OCI-LY1 (cell line): ENCODE measurements at regions not wholly inside any gene's neighbourhood (a gene's known extent, or its start where the extent isn't known, plus 50 kb on each side); places are given as distances from the start of the nearest gene placed in this dataset.

ENCODE experiments used
- H2AFZ ChIP-seq: fragments of 200-600 bp; sonication (generic), shearing (Covaris generic); 2 replicates; pipeline ENCODE4 v1.6.0; 2014; ENCODE audit warnings: antibody characterized with exemption, mild to moderate bottlenecking, low read length
- H3F3A ChIP-seq: fragments of 200-600 bp; sonication (generic), shearing (Covaris generic); 2 replicates; pipeline ENCODE4 v1.6.0; 2014; ENCODE audit warnings: mild to moderate bottlenecking, antibody characterized with exemption, low read length, moderate library complexity; ENCODE audit not compliant: insufficient read depth
- H3K27ac ChIP-seq: fragments of 200-600 bp; sonication (generic); 2 replicates; pipeline ENCODE4 v1.5.1; 2014; ENCODE audit warnings: low read length, mixed run types, mild to moderate bottlenecking, low read depth; ENCODE audit not compliant: poor library complexity, severe bottlenecking
- H3K27me3 ChIP-seq: fragments of 200-600 bp; sonication (generic); 2 replicates; pipeline ENCODE4 v1.6.0; 2014; ENCODE audit warnings: antibody characterized with exemption, mild to moderate bottlenecking, low read length, moderate library complexity; ENCODE audit not compliant: insufficient read depth
- H3K36me3 ChIP-seq: fragments of 200-600 bp; sonication (generic); 2 replicates; pipeline ENCODE4 v1.6.1; 2014; ENCODE audit warnings: mild to moderate bottlenecking, antibody characterized with exemption, low read length, moderate library complexity, mixed read lengths; ENCODE audit not compliant: insufficient read depth
- H3K4me1 ChIP-seq: fragments of 200-600 bp; sonication (generic); 2 replicates; pipeline ENCODE4 v1.5.1; 2014; ENCODE audit warnings: mild to moderate bottlenecking, low read length, moderate library complexity; ENCODE audit not compliant: insufficient read depth, severe bottlenecking
- H3K4me2 ChIP-seq: fragments of 200-600 bp; sonication (generic), shearing (Covaris generic); 2 replicates; pipeline ENCODE4 v1.6.1; 2014; ENCODE audit warnings: low read length
- H3K4me3 ChIP-seq: fragments of 200-600 bp; sonication (generic); 2 replicates; pipeline ENCODE4 v1.5.1; 2014; ENCODE audit warnings: low read length, low read depth, mild to moderate bottlenecking, mixed read lengths; ENCODE audit not compliant: poor library complexity, severe bottlenecking
- H3K79me2 ChIP-seq: fragments of 200-600 bp; shearing (Covaris generic); 2 replicates; pipeline ENCODE4 v1.6.1; 2016; ENCODE audit warnings: mixed run types, low read length, mixed read lengths; ENCODE audit not compliant: insufficient read depth
- H3K9ac ChIP-seq: fragments of 200-600 bp; sonication (generic), shearing (Covaris generic); 2 replicates; pipeline ENCODE4 v1.6.1; 2014; ENCODE audit warnings: mild to moderate bottlenecking, low read length, mixed read lengths
- H3K9me2 ChIP-seq: fragments of 200-600 bp; sonication (generic), shearing (Covaris generic); 2 replicates; pipeline ENCODE4 v1.6.1; 2014; ENCODE audit warnings: low read depth, mild to moderate bottlenecking, low read length, mixed read lengths
- H3K9me3 ChIP-seq: fragments of 200-600 bp; shearing (Covaris generic); 2 replicates; pipeline ENCODE4 v1.6.1; 2014; ENCODE audit warnings: low read length, mixed read lengths
- H4K20me1 ChIP-seq: fragments of 200-600 bp; sonication (generic), shearing (Covaris generic); 2 replicates; pipeline ENCODE4 v1.6.0; 2016; ENCODE audit warnings: mild to moderate bottlenecking, low read length; ENCODE audit not compliant: insufficient read depth
- EZH2 ChIP-seq: fragments of 200-600 bp; sonication (generic), shearing (Covaris generic); IDR thresholded peaks from 2 replicates; pipeline ENCODE4 v1.8.0; 2017; ENCODE audit warnings: borderline replicate concordance, mixed run types, mild to moderate bottlenecking, antibody characterized with exemption, low read length, moderate library complexity, mixed read lengths
- TF ChIP-seq, protein P1 (sequence below): fragments of 200-600 bp; sonication (generic), shearing (Covaris generic); IDR thresholded peaks from 2 replicates; pipeline ENCODE4 v1.5.1; 2017; ENCODE audit warnings: mild to moderate bottlenecking, antibody characterized with exemption, low read length, moderate library complexity, mixed read lengths

GRCh38 chr10:36118314-36118713 is 476.2 kb upstream of the FZD8 start:
- H3K27ac ChIP-seq: no peak overlapping the region
- no peak overlapping the region for H3K9ac ChIP-seq
- H3K4me3 ChIP-seq: no peak overlapping the region
- H2AFZ ChIP-seq: no peak overlapping the region
- no peaks in the 10 kb centered on the region for H3F3A ChIP-seq
- H3K79me2 ChIP-seq: no peaks in the 10 kb centered on the region
- H3K27me3 ChIP-seq: no peaks in the 10 kb centered on the region
- no peak overlapping the region for H3K4me2 ChIP-seq
- no peaks in the 10 kb centered on the region for H4K20me1 ChIP-seq
- H3K4me1 ChIP-seq: no peaks in the 10 kb centered on the region
- no peaks in the 10 kb centered on the region for H3K9me3 ChIP-seq
- H3K9me2 ChIP-seq: no peaks in the 10 kb centered on the region
- TF ChIP-seq, protein P1, sequence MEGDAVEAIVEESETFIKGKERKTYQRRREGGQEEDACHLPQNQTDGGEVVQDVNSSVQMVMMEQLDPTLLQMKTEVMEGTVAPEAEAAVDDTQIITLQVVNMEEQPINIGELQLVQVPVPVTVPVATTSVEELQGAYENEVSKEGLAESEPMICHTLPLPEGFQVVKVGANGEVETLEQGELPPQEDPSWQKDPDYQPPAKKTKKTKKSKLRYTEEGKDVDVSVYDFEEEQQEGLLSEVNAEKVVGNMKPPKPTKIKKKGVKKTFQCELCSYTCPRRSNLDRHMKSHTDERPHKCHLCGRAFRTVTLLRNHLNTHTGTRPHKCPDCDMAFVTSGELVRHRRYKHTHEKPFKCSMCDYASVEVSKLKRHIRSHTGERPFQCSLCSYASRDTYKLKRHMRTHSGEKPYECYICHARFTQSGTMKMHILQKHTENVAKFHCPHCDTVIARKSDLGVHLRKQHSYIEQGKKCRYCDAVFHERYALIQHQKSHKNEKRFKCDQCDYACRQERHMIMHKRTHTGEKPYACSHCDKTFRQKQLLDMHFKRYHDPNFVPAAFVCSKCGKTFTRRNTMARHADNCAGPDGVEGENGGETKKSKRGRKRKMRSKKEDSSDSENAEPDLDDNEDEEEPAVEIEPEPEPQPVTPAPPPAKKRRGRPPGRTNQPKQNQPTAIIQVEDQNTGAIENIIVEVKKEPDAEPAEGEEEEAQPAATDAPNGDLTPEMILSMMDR: no peak
- no peak for TF ChIP-seq EZH2
- no peaks in the 10 kb centered on the region for H3K36me3 ChIP-seq

GRCh38 chr10:36117890-36118289 is 475.8 kb upstream of the FZD8 start:
- Histone ChIP-seq H3F3A (no peaks in the 10 kb centered on the region), H3K4me3 (no peak overlapping the region), H2AFZ (no peak overlapping the region)

GRCh38 chr10:36117231-36117630 is 475.1 kb upstream of the FZD8 start:
- Histone ChIP-seq H3K27ac (no peak overlapping the region), H3F3A (no peaks in the 10 kb centered on the region), H3K36me3 (no peaks in the 10 kb centered on the region), H3K9me2 (no peaks in the 10 kb centered on the region), H3K27me3 (no peaks in the 10 kb centered on the region), H3K9me3 (no peaks in the 10 kb centered on the region), H3K4me1 (no peaks in the 10 kb centered on the region), H2AFZ (no peak overlapping the region), H3K4me2 (no peak overlapping the region), H3K79me2 (no peaks in the 10 kb centered on the region), H3K4me3 (no peak overlapping the region), H3K9ac (no peak overlapping the region), H4K20me1 (no peaks in the 10 kb centered on the region)
- TF ChIP-seq EZH2: no peak
- TF ChIP-seq, protein P1: no peak

More at GRCh38 chr10:36117890-36118289, 475.8 kb upstream of the FZD8 start:
- no peaks in the 10 kb centered on the region for H3K4me1 ChIP-seq
- no peaks in the 10 kb centered on the region for H3K27me3 ChIP-seq
- TF ChIP-seq, protein P1: no peak
- TF ChIP-seq EZH2: no peak
- no peak overlapping the region for H3K4me2 ChIP-seq
- no peak overlapping the region for H3K9ac ChIP-seq
- H3K27ac ChIP-seq: no peak overlapping the region
- no peaks in the 10 kb centered on the region for H3K79me2 ChIP-seq
- H3K9me2 ChIP-seq: no peaks in the 10 kb centered on the region
- no peaks in the 10 kb centered on the region for H4K20me1 ChIP-seq
- no peaks in the 10 kb centered on the region for H3K36me3 ChIP-seq
- no peaks in the 10 kb centered on the region for H3K9me3 ChIP-seq
